IMR-90 (cell line): ENCODE measurements at regions not wholly inside any gene's neighbourhood (a gene's known extent, or its start where the extent isn't known, plus 50 kb on each side); places are given as distances from the start of the nearest gene placed in this dataset.

ENCODE experiments used
- ATAC-seq: fragments of 200-7000 bp; cut with Tn5 transposase; 2 replicates; pipeline ENCODE4 v1.9.1; 2020; ENCODE audit warnings: low read depth, mild to moderate bottlenecking, moderate library complexity
- BruUV-seq: library from RNA; stranded (reverse); fragments of 400-500 nt; replicated peaks from 2 replicates; lab custom pipeline; 2021; lab: Mats Ljungman, UMichigan
- CTCF ChIA-PET: fragments of 300-600 bp; formaldehyde crosslinking; extraction: SDS; loops from one replicate; lab custom pipeline; 2021; ENCODE audit warnings: antibody characterized with exemption; lab: Yijun Ruan, JAX
- POLR2A ChIA-PET: fragments of 300-600 bp; sonication (Branson Sonifier 250); formaldehyde crosslinking; loops from one replicate; lab custom pipeline; 2022; ENCODE audit warnings: antibody characterized with exemption; ENCODE audit not compliant: unreplicated experiment; lab: Charles Lee
- DNase-seq: peaks from one replicate; pipeline ENCODE4 v3.0.0; 2013
- H2AFZ ChIP-seq: replicated peaks from 2 replicates; pipeline ENCODE3; 2013; ENCODE audit warnings: low read length, mild to moderate bottlenecking; ENCODE audit not compliant: poor library complexity
- H2AK5ac ChIP-seq: 2 replicates; pipeline ENCODE4 v1.6.1; 2013; ENCODE audit warnings: low read depth, low read length, inconsistent platforms
- H2AK9ac ChIP-seq: replicated peaks from 2 replicates; pipeline ENCODE3; 2013; ENCODE audit warnings: mild to moderate bottlenecking, low read depth, low read length, moderate library complexity; ENCODE audit not compliant: poor library complexity
- H2BK120ac ChIP-seq: 2 replicates; pipeline ENCODE4 v1.6.1; 2013; ENCODE audit warnings: low read depth, low read length, inconsistent platforms
- H2BK15ac ChIP-seq: 3 replicates; pipeline ENCODE4 v1.6.1; 2013; ENCODE audit warnings: low read depth, low read length, inconsistent platforms
- H2BK20ac ChIP-seq: 2 replicates; pipeline ENCODE4 v1.6.1; 2013; ENCODE audit warnings: low read depth, mild to moderate bottlenecking, inconsistent platforms, low read length, moderate library complexity
- H2BK5ac ChIP-seq: 2 replicates; pipeline ENCODE4 v1.6.1; 2013; ENCODE audit warnings: mild to moderate bottlenecking, low read depth, low read length, inconsistent platforms; ENCODE audit not compliant: poor library complexity, severe bottlenecking
- H3K14ac ChIP-seq: replicated peaks from 2 replicates; pipeline ENCODE4 v1.6.1; 2013; ENCODE audit warnings: low read depth, low read length, inconsistent platforms
- H3K18ac ChIP-seq: 2 replicates; pipeline ENCODE4 v1.6.1; 2013; ENCODE audit warnings: low read depth, low read length, control low read depth
- H3K23ac ChIP-seq: 2 replicates; pipeline ENCODE4 v1.6.1; 2013; ENCODE audit warnings: low read depth, low read length, inconsistent platforms
- H3K27ac ChIP-seq: 2 replicates; pipeline ENCODE4 v1.5.1; 2013; ENCODE audit warnings: mild to moderate bottlenecking, control low read depth, low read length; ENCODE audit not compliant: insufficient read depth
- H3K27me3 ChIP-seq: 2 replicates; pipeline ENCODE4 v1.6.1; 2013; ENCODE audit warnings: low read length; ENCODE audit not compliant: control insufficient read depth, insufficient read depth
- H3K36me3 ChIP-seq: 2 replicates; pipeline ENCODE4 v1.6.1; 2013; ENCODE audit warnings: low read length, mixed read lengths; ENCODE audit not compliant: control insufficient read depth, insufficient read depth
- H3K4ac ChIP-seq: 2 replicates; pipeline ENCODE4 v1.6.1; 2013; ENCODE audit warnings: low read depth, low read length, inconsistent platforms
- H3K4me1 ChIP-seq: 2 replicates; pipeline ENCODE4 v1.6.1; 2013; ENCODE audit warnings: low read length, mixed read lengths; ENCODE audit not compliant: control insufficient read depth, insufficient read depth
- H3K4me2 ChIP-seq: 2 replicates; pipeline ENCODE4 v1.6.1; 2013; ENCODE audit warnings: low read depth, mild to moderate bottlenecking, control low read depth, low read length, moderate library complexity
- H3K4me3 ChIP-seq: 2 replicates; pipeline ENCODE4 v1.5.1; 2013; ENCODE audit warnings: low read depth, mild to moderate bottlenecking, control low read depth, low read length, moderate library complexity; ENCODE audit not compliant: insufficient read depth
- H3K56ac ChIP-seq: 2 replicates; pipeline ENCODE4 v1.6.1; 2013; ENCODE audit warnings: low read length, inconsistent platforms; ENCODE audit not compliant: insufficient read depth; ENCODE audit errors: extremely low read depth
- H3K79me1 ChIP-seq, 2 experiments: 2 replicates each; pipeline ENCODE4 v1.6.1; 2013; ENCODE audit warnings: low read length in 2 of 2, inconsistent platforms in 1 of 2, low read depth in 1 of 2
- H3K9ac ChIP-seq: 2 replicates; pipeline ENCODE4 v1.6.1; 2013; ENCODE audit warnings: low read depth, low read length, control low read depth
- H3K9me1 ChIP-seq: 2 replicates; pipeline ENCODE4 v1.6.1; 2013; ENCODE audit warnings: low read length, inconsistent platforms; ENCODE audit not compliant: insufficient read depth
- H3K9me3 ChIP-seq: 2 replicates; pipeline ENCODE4 v1.6.1; 2013; ENCODE audit warnings: low read length; ENCODE audit not compliant: control insufficient read depth, insufficient read depth
- H4K20me1 ChIP-seq: 2 replicates; pipeline ENCODE4 v1.6.1; 2013; ENCODE audit warnings: low read length, inconsistent platforms; ENCODE audit not compliant: insufficient read depth
- H4K5ac ChIP-seq: 2 replicates; pipeline ENCODE4 v1.6.1; 2013; ENCODE audit warnings: mild to moderate bottlenecking, low read depth, low read length, control low read depth
- H4K8ac ChIP-seq, 2 experiments: 2 replicates each; pipeline ENCODE4 v1.6.1; 2013; ENCODE audit warnings: low read depth in 2 of 2, low read length in 2 of 2, control low read depth in 1 of 2, inconsistent platforms in 1 of 2
- H4K91ac ChIP-seq: 2 replicates; pipeline ENCODE4 v1.6.1; 2013; ENCODE audit warnings: low read depth, low read length, inconsistent platforms; ENCODE audit not compliant: insufficient read depth
- CEBPB ChIP-seq: IDR thresholded peaks from 2 replicates; pipeline ENCODE4 v1.6.1; 2012; ENCODE audit warnings: low read depth, low read length, improper control_type of control experiment
- CHD1 ChIP-seq: IDR thresholded peaks from 2 replicates; pipeline ENCODE4 v1.6.1; 2012; ENCODE audit warnings: low read depth, low read length, improper control_type of control experiment
- ELK1 ChIP-seq: fragments of 150-350 bp; IDR thresholded peaks from 2 replicates; pipeline ENCODE4 v1.6.1; 2016; ENCODE audit warnings: low read depth, mild to moderate bottlenecking, low read length, moderate library complexity, borderline replicate concordance
- FOS ChIP-seq: fragments of 150-350 bp; IDR thresholded peaks from 2 replicates; pipeline ENCODE4 v1.6.1; 2016; ENCODE audit warnings: low read depth, low read length
- MAFK ChIP-seq: IDR thresholded peaks from 2 replicates; pipeline ENCODE4 v1.6.1; 2012; ENCODE audit warnings: low read depth, low read length, improper control_type of control experiment
- MAZ ChIP-seq: IDR thresholded peaks from 2 replicates; pipeline ENCODE4 v1.6.1; 2012; ENCODE audit warnings: low read depth, mild to moderate bottlenecking, low read length, improper control_type of control experiment, moderate library complexity, borderline replicate concordance
- RAD21 ChIP-seq: IDR thresholded peaks from 2 replicates; pipeline ENCODE4 v1.6.1; 2012; ENCODE audit warnings: low read length, improper control_type of control experiment
- RCOR1 ChIP-seq: IDR thresholded peaks from 2 replicates; pipeline ENCODE4 v1.6.1; 2012; ENCODE audit warnings: mild to moderate bottlenecking, low read length, improper control_type of control experiment; ENCODE audit not compliant: insufficient replicate concordance
- RFX5 ChIP-seq: IDR thresholded peaks from 2 replicates; pipeline ENCODE4 v1.8.0; 2012; ENCODE audit warnings: low read depth, mild to moderate bottlenecking, low read length, moderate library complexity
- dilution Hi-C: fragments of 300-500 bp; cut with HindIII; formaldehyde crosslinking; loops from one replicate; pipeline ENCODE4 v1.14.3; 2018; ENCODE audit warnings: low sequenced_read_pairs; ENCODE audit not compliant: unreplicated experiment
- in situ Hi-C: fragments of 300-500 bp; cut with MboI; formaldehyde crosslinking; loops from 3 replicates; pipeline ENCODE4 v1.14.3; 2019; ENCODE audit warnings: low sequenced_read_pairs, inconsistent platforms, mixed read lengths
- intact Hi-C: fragments of 100-400 bp; cut with micrococcal nuclease; formaldehyde crosslinking; loops from 2 replicates; pipeline ENCODE4 v1.10.0; 2022
- TF ChIP-seq, protein P1 (sequence below): conservative IDR thresholded peaks from 2 replicates; pipeline ENCODE4 v1.5.1; 2012; ENCODE audit warnings: mild to moderate bottlenecking, low read depth, low read length, improper control_type of control experiment

DNA sequence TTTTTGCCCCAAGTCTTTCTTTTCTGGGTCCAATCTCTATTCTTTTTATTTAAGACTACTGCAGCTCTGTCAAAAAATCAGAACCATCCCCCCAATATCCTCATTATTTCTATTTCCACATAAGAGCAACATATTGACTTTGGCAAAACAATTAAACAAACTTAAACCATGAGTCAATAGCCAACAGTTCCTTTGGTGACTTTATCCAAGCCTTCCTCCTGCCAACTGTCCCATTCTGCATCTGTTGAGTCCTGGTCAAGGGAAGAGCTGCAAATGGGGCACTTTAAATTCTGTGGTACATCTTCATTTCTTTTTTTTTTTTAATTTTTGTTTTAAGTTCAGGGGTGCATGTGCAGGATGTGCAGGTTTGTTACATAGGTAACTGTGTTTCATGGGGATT is 1875.0 kb upstream of the PCDH7 start:
- ATAC-seq (no peak), DNase-seq (no peak)
- Histone ChIP-seq H3K9me3 (no peaks in the 10 kb centered on the region), H2AK9ac (no peak overlapping the region), H3K18ac (no peak overlapping the region), H3K4ac (no peak overlapping the region), H3K27ac (no peak overlapping the region), H3K79me1 (no peaks in the 10 kb centered on the region), H2BK20ac (no peak overlapping the region), H3K56ac (no peak overlapping the region), H3K27me3 (no peaks in the 10 kb centered on the region), H4K8ac (no peak overlapping the region), H3K4me3 (no peak overlapping the region), H3K4me1 (no peaks in the 10 kb centered on the region), H4K91ac (no peak overlapping the region), H3K9me1 (no peaks in the 10 kb centered on the region), H2AK5ac (no peak overlapping the region), H2BK5ac (no peak overlapping the region), H2BK15ac (no peak overlapping the region), H4K5ac (no peak overlapping the region), H2AFZ (no peak overlapping the region), H4K20me1 (no peaks in the 10 kb centered on the region), H3K4me2 (no peak overlapping the region), H3K23ac (no peak overlapping the region), H3K14ac (no peak overlapping the region), H3K9ac (no peak overlapping the region), H3K36me3 (no peaks in the 10 kb centered on the region), H2BK120ac (no peak overlapping the region)
- in situ Hi-C loops, result no loop called here
- intact Hi-C loops, result no loop called here
- TF ChIP-seq CEBPB, result no peak
- no peak for TF ChIP-seq RAD21
- TF ChIP-seq MAFK, result no peak
- no peak for TF ChIP-seq FOS
- TF ChIP-seq RFX5, result no peak
- TF ChIP-seq MAZ, result no peak
- no peak for TF ChIP-seq RCOR1
- no peak for TF ChIP-seq CHD1
- TF ChIP-seq ELK1, result no peak
- TF ChIP-seq, protein P1, sequence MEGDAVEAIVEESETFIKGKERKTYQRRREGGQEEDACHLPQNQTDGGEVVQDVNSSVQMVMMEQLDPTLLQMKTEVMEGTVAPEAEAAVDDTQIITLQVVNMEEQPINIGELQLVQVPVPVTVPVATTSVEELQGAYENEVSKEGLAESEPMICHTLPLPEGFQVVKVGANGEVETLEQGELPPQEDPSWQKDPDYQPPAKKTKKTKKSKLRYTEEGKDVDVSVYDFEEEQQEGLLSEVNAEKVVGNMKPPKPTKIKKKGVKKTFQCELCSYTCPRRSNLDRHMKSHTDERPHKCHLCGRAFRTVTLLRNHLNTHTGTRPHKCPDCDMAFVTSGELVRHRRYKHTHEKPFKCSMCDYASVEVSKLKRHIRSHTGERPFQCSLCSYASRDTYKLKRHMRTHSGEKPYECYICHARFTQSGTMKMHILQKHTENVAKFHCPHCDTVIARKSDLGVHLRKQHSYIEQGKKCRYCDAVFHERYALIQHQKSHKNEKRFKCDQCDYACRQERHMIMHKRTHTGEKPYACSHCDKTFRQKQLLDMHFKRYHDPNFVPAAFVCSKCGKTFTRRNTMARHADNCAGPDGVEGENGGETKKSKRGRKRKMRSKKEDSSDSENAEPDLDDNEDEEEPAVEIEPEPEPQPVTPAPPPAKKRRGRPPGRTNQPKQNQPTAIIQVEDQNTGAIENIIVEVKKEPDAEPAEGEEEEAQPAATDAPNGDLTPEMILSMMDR, result no peak
- CTCF ChIA-PET, result no interaction called here
- no TSS peak for BruUV-seq
- dilution Hi-C loops, result no loop called here
- POLR2A ChIA-PET, result no interaction called here
